SH-SY5Y (cell line): ENCODE measurements at regions not wholly inside any gene's neighbourhood (a gene's known extent, or its start where the extent isn't known, plus 50 kb on each side); places are given as distances from the start of the nearest gene placed in this dataset.

Experiments used
- GATA2 ChIP-seq: IDR thresholded peaks from 2 replicates; pipeline ENCODE4 v1.6.1; 2011; ENCODE audit warnings: mild to moderate bottlenecking, low read depth, low read length
- GATA3 ChIP-seq: IDR thresholded peaks from 2 replicates; pipeline ENCODE4 v1.6.1; 2011; ENCODE audit warnings: low read depth, mild to moderate bottlenecking, low read length, moderate library complexity

- TF ChIP-seq GATA2 (no peak), GATA3 (no peak)
These were observed 397.8 kb upstream of the ZNF507 start for GRCh38 chr19:31947436-31948115.
